Duodenal mucosa (tissue), 2 donors: ENCODE measurements at regions not wholly inside any gene's neighbourhood (a gene's known extent, or its start where the extent isn't known, plus 50 kb on each side); places are given as distances from the start of the nearest gene placed in this dataset.

Source experiments
- H3K27ac ChIP-seq: one replicate; pipeline ENCODE4 v1.7.0; 2013; ENCODE audit warnings: low read depth, low read length
- H3K27me3 ChIP-seq, 2 donors: one replicate each; pipeline ENCODE4 v1.7.0; 2013; ENCODE audit warnings: low read length in 2 of 2, control low read depth in 1 of 2; ENCODE audit not compliant: insufficient read depth in 2 of 2, control insufficient read depth in 1 of 2
- H3K36me3 ChIP-seq, 2 donors: one replicate each; pipeline ENCODE4 v1.7.0; 2013; ENCODE audit warnings: low read length in 2 of 2, control low read depth in 1 of 2; ENCODE audit not compliant: insufficient read depth in 2 of 2, control insufficient read depth in 1 of 2
- H3K4me1 ChIP-seq, 2 donors: one replicate each; pipeline ENCODE4 v1.7.0; 2013; ENCODE audit warnings: low read length in 2 of 2, control low read depth in 1 of 2; ENCODE audit not compliant: insufficient read depth in 2 of 2, control insufficient read depth in 1 of 2
- H3K4me3 ChIP-seq, 2 donors: one replicate each; pipeline ENCODE4 v1.7.0; 2013; ENCODE audit warnings: low read length in 2 of 2, low read depth in 1 of 2
- H3K9ac ChIP-seq, 2 donors: one replicate each; pipeline ENCODE4 v1.7.0; 2013; ENCODE audit warnings: low read length in 2 of 2, low read depth in 1 of 2
- H3K9me3 ChIP-seq, 2 donors: one replicate each; pipeline ENCODE4 v1.7.0; 2013; ENCODE audit warnings: low read length in 2 of 2, control low read depth in 1 of 2; ENCODE audit not compliant: control insufficient read depth in 1 of 2

- H3K27me3 ChIP-seq: no peaks in the 10 kb centered on the region
- H3K36me3 ChIP-seq: no peaks in the 10 kb centered on the region
- no peak overlapping the region for H3K27ac ChIP-seq
- no peaks in the 10 kb centered on the region for H3K9me3 ChIP-seq
- no peak overlapping the region for H3K4me3 ChIP-seq
- no peak overlapping the region for H3K9ac ChIP-seq
- H3K4me1 ChIP-seq: no peaks in the 10 kb centered on the region
Observed at GRCh38 chr2:129587426-129588064, 391.9 kb upstream of the RAB6C start.

- Histone ChIP-seq H3K9me3 (no peaks in the 10 kb centered on the region), H3K4me3 (no peak overlapping the region)
Observed at GRCh38 chr2:129604560-129604959, 374.9 kb upstream of the RAB6C start.

GRCh38 chr2:129605646-129606045 lies 373.8 kb upstream of the RAB6C start:
- H3K27ac ChIP-seq: no peak overlapping the region
- H3K27me3 ChIP-seq: no peaks in the 10 kb centered on the region
- no peaks in the 10 kb centered on the region for H3K4me1 ChIP-seq
- H3K36me3 ChIP-seq: no peaks in the 10 kb centered on the region
- no peaks in the 10 kb centered on the region for H3K9me3 ChIP-seq
- H3K4me3 ChIP-seq: no peak overlapping the region
- H3K9ac ChIP-seq: no peak overlapping the region

More at GRCh38 chr2:129604560-129604959, 374.9 kb upstream of the RAB6C start:
- H3K4me1 ChIP-seq: no peaks in the 10 kb centered on the region
- H3K27ac ChIP-seq: no peak overlapping the region
- H3K27me3 ChIP-seq: no peaks in the 10 kb centered on the region
- no peak overlapping the region for H3K9ac ChIP-seq
- no peaks in the 10 kb centered on the region for H3K36me3 ChIP-seq

- Histone ChIP-seq H3K4me1 (no peaks in the 10 kb centered on the region), H3K4me3 (no peak overlapping the region), H3K27ac (no peak overlapping the region), H3K9ac (no peak overlapping the region), H3K27me3 (no peaks in the 10 kb centered on the region), H3K36me3 (no peaks in the 10 kb centered on the region), H3K9me3 (no peaks in the 10 kb centered on the region)
Observed at GRCh38 chr2:129606496-129607270, 372.8 kb upstream of the RAB6C start.

GRCh38 chr2:129609224-129609623 lies 370.2 kb upstream of the RAB6C start:
- Histone ChIP-seq H3K36me3 (no peaks in the 10 kb centered on the region), H3K4me1 (no peaks in the 10 kb centered on the region)

GRCh38 chr2:129610766-129611165 lies 368.7 kb upstream of the RAB6C start:
- H3K4me1 ChIP-seq: no peaks in the 10 kb centered on the region
- H3K4me3 ChIP-seq: no peak overlapping the region
- no peaks in the 10 kb centered on the region for H3K36me3 ChIP-seq
- H3K27me3 ChIP-seq: no peaks in the 10 kb centered on the region
- no peak overlapping the region for H3K27ac ChIP-seq
- no peaks in the 10 kb centered on the region for H3K9me3 ChIP-seq
- H3K9ac ChIP-seq: no peak overlapping the region

More at GRCh38 chr2:129609224-129609623, 370.2 kb upstream of the RAB6C start:
- no peaks in the 10 kb centered on the region for H3K27me3 ChIP-seq
- no peaks in the 10 kb centered on the region for H3K9me3 ChIP-seq
- H3K9ac ChIP-seq: no peak overlapping the region
- H3K4me3 ChIP-seq: no peak overlapping the region
- H3K27ac ChIP-seq: no peak overlapping the region

- no peaks in the 10 kb centered on the region for H3K9me3 ChIP-seq
- no peak overlapping the region for H3K27ac ChIP-seq
- H3K4me1 ChIP-seq: no peaks in the 10 kb centered on the region
- no peaks in the 10 kb centered on the region for H3K36me3 ChIP-seq
- no peak overlapping the region for H3K9ac ChIP-seq
- no peaks in the 10 kb centered on the region for H3K27me3 ChIP-seq
- H3K4me3 ChIP-seq: no peak overlapping the region
Observed at GRCh38 chr2:129611471-129611870, 368.0 kb upstream of the RAB6C start.

GRCh38 chr2:129619471-129619870 lies 360.0 kb upstream of the RAB6C start:
- H3K9ac ChIP-seq: no peak overlapping the region
- no peak overlapping the region for H3K4me3 ChIP-seq
- H3K27ac ChIP-seq: no peak overlapping the region

GRCh38 chr2:129620411-129620810 lies 359.1 kb upstream of the RAB6C start:
- H3K27me3 ChIP-seq: no peaks in the 10 kb centered on the region
- H3K4me1 ChIP-seq: no peaks in the 10 kb centered on the region
- no peak overlapping the region for H3K9ac ChIP-seq
- H3K27ac ChIP-seq: no peak overlapping the region
- H3K36me3 ChIP-seq: no peaks in the 10 kb centered on the region
- no peaks in the 10 kb centered on the region for H3K9me3 ChIP-seq
- H3K4me3 ChIP-seq: no peak overlapping the region

More at GRCh38 chr2:129619471-129619870, 360.0 kb upstream of the RAB6C start:
- Histone ChIP-seq H3K9me3 (no peaks in the 10 kb centered on the region), H3K27me3 (no peaks in the 10 kb centered on the region), H3K4me1 (no peaks in the 10 kb centered on the region), H3K36me3 (no peaks in the 10 kb centered on the region)

- no peaks in the 10 kb centered on the region for H3K9me3 ChIP-seq
- no peak overlapping the region for H3K27ac ChIP-seq
- H3K36me3 ChIP-seq: no peaks in the 10 kb centered on the region
- H3K9ac ChIP-seq: no peak overlapping the region
- H3K27me3 ChIP-seq: no peaks in the 10 kb centered on the region
- no peak overlapping the region for H3K4me3 ChIP-seq
- no peaks in the 10 kb centered on the region for H3K4me1 ChIP-seq
Observed at GRCh38 chr2:129623783-129624182, 355.7 kb upstream of the RAB6C start.
